Fibroblast of the conjunctiva (primary cell): ENCODE measurements at regions not wholly inside any gene's neighbourhood (a gene's known extent, or its start where the extent isn't known, plus 50 kb on each side); places are given as distances from the start of the nearest gene placed in this dataset.
A peak's percentile ranks its signal among the peaks of the same experiment; 100 is the strongest.

Experiments used
- DNase-seq: peaks from one replicate; pipeline ENCODE4 v3.0.0-alpha.2; 2010; ENCODE audit warnings: low read depth

GRCh38 chr4:27846951-27847350, 986.3 kb downstream of the STIM2 start:
- DNase-seq, result no peak

DNA sequence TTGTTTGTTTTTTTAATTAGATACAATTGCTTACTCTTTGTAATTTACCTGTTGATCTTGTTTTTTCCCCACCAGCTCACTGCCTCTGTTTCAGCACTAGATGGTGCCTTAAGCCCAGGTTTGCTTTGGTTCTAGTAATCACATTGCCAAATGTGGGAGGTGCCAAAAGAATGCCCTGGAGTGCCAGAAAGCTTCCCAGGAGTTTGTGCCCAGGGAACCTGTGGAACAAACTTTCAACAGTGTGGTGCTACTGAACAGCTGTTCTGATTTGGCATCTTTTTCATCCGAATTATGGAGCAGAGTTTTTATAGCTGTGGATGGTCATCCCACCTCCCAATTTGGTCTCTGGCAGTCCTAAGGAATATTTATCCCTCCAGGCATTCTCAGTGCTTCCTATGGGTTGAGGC, 1000.7 kb downstream of the STIM2 start:
- DNase-seq, result peak; percentile 12

DNA sequence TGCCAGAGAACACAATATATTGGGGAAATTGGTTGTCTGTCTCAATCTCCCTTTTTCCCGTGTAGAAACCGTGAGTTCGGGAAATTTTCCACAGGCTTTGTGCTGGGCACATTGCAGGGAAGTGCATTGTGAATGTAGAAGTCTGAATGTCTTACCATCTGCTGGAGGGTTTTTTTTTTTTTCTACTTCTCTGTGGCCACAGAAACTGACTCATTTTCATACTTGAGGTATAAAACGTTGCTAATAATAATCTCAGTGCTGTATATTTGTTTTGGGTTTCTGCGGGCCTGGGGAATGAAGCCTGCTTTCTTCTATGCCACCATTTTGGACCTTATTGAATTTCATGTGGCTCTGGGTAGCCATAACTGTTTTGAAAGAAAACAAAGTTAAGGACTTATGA, 1001.2 kb downstream of the STIM2 start:
- DNase-seq, result no peak

DNA sequence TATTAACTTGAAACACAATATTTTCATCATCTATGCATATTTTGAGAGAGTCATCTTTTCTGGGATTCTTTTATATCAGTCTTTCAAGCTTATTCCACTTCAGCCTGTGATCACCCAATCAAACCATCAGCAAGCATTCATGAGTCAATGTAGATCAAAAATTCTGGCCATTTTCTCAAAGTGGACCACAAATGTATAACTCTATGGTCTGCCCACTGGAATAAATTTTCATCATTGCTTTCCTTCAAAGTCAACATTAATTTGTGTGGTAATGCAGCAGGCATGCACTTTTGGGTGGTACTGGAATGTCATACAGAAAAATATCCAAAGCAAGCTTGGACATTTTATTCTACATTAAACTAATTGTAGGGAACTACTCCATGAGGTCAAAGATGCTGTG, 1013.0 kb downstream of the STIM2 start:
- no peak for DNase-seq

- no peak for DNase-seq
Observed at GRCh38 chr4:27881705-27882104, 1021.1 kb downstream of the STIM2 start.

GRCh38 chr4:27886120-27886519, 1025.5 kb downstream of the STIM2 start:
- no peak for DNase-seq

GRCh38 chr4:27887646-27888045, 1027.0 kb downstream of the STIM2 start:
- no peak for DNase-seq

DNA sequence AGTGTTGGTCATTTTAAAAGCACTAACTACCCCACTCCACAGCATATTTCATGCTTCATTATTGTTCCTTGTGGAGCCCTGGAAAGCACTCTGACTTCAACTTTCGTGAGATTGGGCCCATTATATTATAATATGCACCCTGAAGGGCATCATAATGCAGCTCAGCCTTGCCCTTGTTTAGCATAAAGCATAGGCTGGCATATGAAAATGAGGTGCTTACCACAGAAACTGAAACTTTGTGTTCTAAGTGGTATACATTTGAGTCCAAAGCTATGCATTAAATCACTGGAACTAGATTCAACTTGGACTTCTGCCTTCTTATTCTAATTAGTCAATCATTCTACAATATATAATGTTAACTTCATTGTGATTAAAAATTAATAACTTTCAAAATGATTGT, 1027.9 kb downstream of the STIM2 start:
- DNase-seq, result no peak

DNA sequence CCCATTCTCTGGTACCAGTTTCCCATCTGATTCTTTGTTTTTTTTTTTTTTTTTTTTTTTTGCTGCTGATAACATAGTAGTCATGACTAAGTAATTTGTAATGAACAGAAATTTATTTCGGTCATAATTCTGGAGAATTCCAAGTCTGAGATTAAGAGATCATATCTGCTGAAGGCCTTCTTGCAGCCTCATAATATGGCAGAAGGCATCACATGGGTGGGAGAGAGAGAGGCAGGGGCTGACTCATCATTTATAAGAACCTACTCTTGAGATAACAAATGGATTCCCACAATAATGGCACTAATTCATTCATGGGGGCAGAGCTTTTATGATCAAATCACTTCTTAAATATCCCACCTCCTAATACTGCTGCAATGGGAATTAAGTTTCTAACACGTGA, 1034.3 kb downstream of the STIM2 start:
- DNase-seq, result no peak

DNA sequence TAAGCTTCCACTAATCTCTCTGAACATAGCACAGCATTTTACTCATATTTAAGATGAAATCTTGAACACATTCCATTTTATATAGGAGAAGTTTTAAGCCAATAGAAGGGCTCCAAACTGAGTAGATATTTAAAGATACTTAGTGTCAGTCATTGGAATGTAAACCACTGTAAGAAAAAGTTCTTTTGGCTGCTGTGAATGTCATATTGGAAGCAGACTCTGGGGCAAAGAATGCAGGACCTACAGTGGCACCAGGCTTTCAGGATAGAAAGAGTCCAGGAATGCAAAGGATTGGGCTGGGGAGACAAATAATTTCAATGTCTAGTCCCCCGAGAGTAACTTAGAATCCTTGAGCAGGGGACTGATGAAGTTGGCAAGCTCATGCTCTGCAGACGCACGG, 1047.7 kb downstream of the STIM2 start:
- no peak for DNase-seq

- no peak for DNase-seq
Observed at GRCh38 chr4:27910227-27910626, 1049.6 kb downstream of the STIM2 start.

GRCh38 chr4:27911047-27911446, 1050.4 kb downstream of the STIM2 start:
- no peak for DNase-seq

GRCh38 chr4:27913738-27914137, 1053.1 kb downstream of the STIM2 start:
- DNase-seq, result no peak

DNA sequence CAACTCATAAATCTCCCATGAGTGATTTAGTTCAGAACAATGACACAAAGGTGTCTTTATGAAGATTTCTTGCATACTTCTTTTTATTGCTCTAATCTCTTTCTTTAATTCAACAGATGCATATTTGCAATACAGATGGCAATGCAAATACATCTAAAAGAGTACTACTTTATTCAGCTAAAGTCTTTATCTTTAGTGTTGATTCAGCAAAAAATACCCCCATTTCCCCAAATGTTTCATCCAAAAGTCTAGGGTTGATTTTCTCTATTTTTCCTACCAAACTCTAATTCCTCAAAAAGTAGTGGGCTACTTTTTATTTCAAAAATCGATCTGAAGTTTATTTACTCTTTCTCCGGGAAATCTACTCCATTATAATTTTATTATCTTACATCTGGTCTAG, 1055.2 kb downstream of the STIM2 start:
- no peak for DNase-seq

DNA sequence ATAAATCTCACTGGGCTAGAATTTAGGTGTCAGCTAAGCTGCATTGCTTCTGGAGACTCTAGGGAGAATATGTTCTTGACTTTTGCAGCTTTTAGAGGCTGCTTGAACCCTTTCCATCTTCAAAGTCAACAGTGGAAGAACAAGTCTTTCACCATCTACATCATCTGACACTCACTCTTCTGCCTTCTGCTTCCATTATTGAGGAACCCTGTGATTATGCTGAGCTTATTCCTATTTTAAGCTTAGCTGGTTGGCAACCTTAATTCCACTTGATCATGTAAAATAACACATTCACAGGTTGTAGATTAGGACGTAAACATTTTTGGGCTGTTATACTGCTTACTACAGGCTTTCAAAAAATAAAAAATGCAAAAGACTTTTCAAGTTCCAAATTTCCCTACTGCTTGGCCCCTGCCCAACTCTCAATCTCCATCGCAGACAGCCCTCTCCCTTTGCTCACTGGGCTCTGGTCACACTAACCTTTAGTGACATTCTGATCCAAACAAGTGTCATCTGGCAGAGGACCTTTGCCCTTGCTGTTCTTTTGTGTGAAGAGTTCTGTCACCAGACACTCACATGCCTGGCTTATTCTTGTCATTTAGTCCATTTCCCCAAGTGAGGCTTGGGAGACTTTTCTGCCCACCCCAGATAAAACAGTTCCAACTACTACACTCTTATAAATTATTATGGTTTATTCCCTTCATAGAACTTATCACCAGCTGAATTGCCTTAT, 1056.0 kb downstream of the STIM2 start:
- DNase-seq, result no peak

- DNase-seq, result no peak
Observed at GRCh38 chr4:27917381-27917780, 1056.7 kb downstream of the STIM2 start.

GRCh38 chr4:27921231-27921630, 1060.6 kb downstream of the STIM2 start:
- no peak for DNase-seq

- DNase-seq, result no peak
Observed at GRCh38 chr4:27928761-27929540, 1068.3 kb downstream of the STIM2 start.

DNA sequence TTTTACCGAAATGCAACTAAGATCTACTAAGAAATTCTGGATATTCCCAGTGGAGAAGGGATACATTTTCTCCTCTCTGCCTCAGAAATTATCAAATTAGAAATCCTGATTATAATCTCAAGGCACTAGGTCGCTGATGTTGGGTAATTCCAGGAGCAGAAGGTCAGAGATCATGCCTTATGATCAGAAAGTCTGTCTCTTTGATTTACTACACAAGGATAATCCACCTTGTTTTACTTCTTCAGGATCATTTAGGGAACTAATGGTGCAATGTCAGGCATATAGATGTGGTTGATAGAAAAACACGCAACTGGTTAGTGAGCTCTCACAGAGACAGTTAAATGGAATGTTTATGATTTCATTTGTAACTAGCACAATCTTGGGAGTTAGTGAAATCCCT, 1069.7 kb downstream of the STIM2 start:
- DNase-seq, result no peak

DNA sequence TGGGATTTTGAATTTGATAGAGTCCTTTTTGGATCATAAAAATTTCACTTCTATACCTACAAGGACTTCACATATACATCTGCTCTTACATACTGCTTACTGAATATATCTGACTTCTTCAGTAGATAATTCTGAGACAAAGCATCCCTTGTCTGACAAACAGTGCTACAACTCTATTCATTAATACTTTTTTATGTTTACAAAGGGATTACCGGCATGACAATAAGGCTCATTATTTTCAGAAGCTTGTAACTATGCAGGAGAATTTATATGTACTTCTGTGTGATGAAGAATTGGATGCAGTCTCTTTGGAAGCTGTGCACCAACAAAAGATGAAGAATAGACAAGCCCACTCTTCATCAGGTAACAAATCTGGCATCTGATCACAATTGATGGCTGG, 1070.3 kb downstream of the STIM2 start:
- no peak for DNase-seq

- no peak for DNase-seq
Observed at GRCh38 chr4:27931584-27931983, 1070.9 kb downstream of the STIM2 start.

DNA sequence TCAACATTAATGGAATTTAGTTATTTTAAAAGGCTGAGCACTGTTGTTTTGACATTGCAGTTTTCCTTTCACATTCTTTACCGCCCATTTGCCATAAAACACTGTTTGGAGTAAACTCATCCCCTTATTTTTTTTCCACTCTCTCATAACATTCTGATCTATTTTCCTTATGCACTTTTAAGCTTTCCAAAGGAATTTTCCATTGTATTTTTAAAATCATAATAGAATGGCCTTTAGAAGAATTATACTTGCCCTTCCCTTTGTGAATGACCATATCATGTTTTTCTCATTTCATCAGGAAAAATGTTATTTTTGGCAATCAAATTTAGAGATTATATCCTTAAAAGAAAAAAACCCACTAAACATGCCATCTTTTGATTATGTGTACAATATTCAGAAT, 1074.2 kb downstream of the STIM2 start:
- DNase-seq, result no peak

GRCh38 chr4:27946799-27947198, 1086.2 kb downstream of the STIM2 start:
- no peak for DNase-seq

- no peak for DNase-seq
Observed at GRCh38 chr4:27947302-27947701, 1086.7 kb downstream of the STIM2 start.
